CD1c-positive myeloid dendritic cell (primary cell): ENCODE measurements at regions not wholly inside any gene's neighbourhood (a gene's known extent, or its start where the extent isn't known, plus 50 kb on each side); places are given as distances from the start of the nearest gene placed in this dataset.

Experiments used
- DNase-seq: peaks from one replicate; pipeline ENCODE4 v3.0.0-alpha.2; 2016; ENCODE audit errors: extremely low spot score

DNA sequence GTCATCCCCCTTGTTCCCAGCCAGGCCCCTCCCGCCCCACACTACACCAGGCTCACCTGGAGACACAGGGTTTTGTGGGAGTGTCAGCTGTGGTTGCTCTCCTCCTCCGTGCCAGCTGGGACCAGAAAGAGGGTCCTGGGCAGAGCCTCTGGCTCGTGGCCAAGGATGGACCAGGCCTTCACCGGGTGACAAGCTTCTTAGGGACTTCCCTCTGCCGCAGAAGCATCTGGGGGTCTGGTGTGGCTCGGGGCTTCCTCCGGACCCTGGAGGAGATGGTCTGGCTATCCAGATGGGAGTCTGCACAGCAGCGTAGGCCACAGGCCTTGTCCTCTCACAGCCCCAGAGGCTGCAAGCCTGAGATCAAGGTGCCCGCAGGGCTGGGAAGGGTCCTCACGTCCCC is 63.8 kb upstream of the CFAP46 start:
- no peak for DNase-seq

DNA sequence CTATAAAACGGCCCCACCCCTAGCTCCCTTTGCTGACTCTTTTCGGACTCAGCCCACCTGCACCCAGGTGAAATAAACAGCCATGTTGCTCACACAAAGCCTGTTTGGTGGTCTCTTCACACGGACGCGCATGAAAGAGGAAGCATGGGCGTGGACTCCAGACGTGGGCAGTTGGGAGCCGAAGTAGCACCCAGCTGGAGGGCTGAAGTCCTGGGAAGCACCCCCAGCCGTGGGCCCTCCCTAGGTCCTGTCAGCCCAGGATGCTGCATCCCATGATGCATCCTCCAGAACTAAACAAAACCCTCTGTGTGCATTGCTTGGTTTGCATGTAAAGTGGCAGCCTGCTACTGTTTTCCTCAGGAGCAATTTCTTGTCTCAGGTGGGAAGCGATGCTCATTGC is 62.1 kb upstream of the CFAP46 start:
- no peak for DNase-seq

DNA sequence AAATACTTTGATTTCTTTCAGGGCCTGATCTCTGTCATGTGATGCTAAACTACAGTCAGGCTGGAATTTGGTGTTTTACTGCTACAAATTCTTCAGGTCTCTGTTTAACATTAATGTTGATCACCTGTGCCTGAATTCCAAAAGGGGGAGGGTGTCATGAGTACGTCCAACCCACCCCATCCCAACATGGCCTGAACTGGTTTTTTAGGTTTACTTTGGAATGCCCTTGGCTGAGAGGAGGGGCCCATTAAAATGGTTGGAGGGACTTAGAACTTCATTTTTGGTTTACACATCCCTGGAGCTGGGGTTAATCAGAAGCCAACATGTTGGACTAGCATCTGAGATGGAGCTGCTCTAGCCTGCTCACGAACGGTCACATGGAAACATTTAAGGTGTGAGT is 60.8 kb upstream of the CFAP46 start:
- DNase-seq: no peak

DNA sequence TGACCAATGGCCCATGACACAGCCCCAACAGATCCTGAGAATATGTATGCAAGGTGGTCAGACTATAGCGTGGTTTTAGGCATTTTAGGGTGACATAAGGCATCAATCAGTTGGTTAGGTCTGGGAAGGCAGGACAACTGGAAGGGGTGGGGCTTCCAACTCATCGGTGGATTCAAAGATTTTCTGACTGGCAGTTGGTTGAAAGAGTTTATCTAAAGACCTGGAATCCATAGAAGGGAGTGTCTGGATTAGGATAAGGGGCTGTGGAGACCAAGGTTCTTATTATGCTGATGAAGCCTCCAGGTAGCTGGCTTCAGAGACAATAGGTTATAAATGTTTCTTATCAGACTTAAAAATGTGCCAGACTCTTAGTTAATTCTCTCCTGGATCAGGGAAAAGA is 60.3 kb upstream of the CFAP46 start:
- DNase-seq: no peak

DNA sequence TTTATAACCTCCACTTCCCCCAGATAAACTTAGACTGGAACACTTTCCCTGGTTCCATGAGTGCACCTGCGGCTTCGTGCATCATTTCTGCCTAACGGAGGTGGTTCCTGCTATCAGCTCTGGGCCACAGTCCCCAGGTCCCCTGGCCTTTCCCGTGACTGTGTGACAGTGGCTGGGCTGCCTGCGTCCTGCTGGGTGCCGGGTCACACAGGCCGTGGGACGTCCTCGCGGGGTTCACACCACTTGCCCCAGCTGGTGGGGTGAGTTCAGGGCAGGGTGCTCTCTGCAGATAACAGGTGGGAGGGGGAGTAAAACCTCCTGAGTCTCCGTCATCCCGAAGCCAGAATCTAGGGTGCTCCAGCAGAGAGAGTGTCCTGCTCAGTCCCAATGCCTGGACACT is 58.7 kb upstream of the CFAP46 start:
- DNase-seq: no peak

DNA sequence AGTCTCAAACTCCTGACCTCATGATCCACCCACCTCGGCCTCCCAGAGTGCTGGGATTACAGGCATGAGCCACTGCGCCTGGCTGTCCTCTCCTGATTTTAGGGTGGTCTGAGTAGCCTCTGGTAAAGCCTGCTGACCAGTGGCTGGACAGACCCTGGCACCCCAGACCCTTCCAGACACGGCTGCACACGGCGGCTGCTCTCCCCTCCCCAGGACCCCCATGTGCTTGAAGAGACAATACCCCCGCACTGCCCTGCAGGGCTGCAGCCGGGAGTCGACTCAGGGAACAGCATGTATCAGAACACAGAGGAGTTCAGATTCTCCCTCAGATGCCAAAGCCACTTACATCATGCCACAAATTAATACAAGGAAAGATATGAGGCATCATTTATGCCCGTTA is 58.3 kb upstream of the CFAP46 start:
- no peak for DNase-seq

DNA sequence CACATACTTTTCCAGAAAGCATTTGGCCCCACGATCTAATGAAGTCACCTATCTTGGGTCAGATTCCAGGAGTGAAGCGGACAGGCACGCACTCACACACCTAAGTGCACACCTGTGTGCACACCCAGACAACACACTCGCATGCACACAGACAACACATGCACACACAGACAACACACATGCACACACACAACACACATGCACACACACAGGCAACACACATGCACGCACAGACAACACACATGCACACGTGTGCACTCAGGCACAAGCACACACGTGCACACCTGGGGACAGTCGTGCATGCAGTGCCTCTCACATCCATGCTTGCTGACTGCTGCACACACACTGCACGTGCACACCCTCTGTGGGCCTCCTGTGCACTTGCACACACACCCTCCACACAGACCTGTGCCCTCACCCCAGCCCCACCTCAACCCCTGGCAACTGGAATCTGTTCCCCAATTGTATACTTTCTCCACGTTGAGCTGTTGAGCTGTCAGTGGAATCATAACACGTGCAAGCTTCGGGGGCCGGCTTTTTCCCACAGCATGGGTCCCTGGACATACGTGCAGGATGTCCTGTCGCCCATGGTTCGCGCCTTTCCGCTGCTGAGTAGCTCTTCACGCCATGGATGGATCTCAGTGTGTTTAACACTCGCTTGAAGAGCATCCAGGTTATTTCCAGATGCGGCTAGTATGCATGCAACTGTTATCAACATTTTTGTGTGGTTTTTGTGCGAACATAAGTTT is 55.3 kb upstream of the CFAP46 start:
- DNase-seq: no peak

DNA sequence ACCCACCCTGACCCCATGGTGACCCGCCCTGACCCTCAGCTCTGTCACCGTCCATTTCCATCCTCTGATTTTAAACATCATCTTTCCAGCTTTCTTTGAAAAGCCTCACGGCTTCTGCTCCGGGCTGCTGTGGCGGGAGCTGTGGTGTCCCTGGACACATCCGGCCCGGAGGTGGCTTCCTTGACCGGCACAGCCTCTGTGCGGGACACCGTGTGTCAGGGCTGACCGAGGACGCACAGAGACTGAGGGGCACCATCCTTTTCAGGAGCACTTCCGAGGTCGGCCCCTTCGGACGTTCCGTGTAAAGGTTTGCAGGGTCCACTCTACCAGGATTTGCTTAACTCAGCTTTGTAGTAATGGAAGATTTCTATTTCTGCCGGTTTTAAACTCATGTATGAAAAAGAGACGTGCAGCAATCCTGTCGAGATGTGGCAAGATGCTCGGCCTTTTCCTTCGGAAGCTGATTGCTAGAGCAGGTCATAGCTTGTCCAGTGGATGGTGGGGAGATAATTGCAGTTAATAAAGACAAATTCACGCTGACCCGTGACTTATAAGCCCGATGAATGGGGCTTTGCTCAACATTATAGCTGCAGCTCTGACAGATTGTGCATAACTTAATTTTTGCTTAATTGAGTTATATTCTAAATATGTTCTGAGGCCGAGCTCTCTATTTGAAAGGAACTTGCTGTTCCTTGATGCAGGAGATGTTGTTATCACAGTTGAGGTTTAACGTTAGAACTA is 54.4 kb upstream of the CFAP46 start:
- DNase-seq: no peak

DNA sequence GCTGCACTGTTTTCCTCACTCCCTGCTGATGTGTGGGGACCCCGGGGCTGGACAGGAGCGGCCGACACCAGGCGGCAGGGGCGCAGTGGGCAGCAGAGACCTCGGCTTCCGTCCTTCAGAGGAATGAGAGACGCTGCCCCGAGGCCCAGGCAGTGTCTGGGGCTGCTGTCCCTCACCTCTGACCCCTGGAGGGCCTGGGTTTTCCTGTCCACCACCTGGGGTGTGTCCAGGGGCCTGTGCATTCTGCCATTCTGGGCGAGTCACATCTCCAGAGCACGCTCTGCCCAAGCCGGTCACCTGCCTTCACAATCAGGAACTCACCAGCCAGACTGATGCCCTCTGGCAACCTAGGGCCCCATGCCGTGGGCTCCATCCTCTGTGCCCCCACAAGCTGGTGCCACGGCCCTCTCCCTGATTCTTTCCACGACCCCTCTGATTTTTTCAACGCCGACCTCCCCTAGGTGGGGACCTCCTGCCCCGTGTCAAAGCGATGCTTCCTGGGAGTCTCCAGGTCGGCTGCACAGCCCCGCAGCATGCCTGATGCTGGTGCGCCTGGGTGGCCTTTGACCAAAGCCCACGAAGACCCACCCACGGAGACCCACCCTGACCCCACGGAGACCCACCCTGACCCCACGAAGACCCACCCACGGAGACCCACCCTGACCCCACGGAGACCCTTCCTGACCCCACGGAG is 53.7 kb upstream of the CFAP46 start:
- no peak for DNase-seq

DNA sequence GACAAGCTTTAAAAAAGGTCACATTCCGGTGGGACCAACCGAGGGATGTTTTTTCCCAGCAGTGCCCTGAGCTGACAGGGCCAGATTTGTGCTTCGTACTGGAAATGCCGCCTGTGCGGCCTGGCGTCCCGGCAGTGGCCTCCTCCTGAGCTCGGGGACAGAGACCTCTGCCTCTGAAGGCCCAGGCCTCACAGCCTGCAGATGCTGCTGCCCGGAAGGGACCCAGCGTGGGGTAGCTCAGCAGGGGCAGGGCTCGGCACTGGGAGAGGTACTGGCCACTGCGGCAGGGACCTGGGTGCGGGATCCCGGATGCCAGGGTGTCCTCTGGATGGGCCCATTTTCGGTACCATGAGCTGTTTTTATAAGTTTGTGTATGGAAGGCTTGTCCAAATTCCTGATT is 52.4 kb upstream of the CFAP46 start:
- DNase-seq: no peak

DNA sequence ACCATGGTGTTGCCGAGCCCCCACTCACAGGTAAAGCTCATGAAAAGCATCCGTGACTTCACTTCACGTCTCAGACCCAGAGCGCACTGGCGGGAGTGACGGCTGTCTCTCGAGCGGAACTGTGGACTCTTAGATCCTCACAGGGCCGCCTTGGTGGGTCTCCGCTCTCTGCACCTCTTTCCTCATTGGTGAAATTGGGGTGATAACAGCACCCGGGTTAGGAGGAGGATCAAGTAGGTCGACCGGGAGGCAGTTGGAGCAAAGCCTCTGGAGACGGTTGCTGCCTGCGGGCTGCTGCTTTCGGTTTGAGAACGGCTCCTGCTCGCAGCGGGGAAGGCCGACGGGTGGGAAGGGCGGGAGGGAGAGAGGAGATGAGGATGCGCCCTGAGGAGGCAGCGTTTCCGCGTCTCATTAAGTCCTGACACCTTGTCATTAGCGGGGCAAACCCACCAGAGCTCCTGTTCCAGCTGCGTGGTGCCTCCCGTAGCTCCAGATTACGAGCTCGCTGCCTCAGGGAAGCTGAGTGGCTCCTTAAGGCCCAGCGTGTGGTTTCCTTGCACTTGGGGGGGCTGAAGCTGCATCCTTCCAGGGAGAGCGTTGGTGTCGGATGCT is 51.9 kb upstream of the CFAP46 start:
- no peak for DNase-seq

DNA sequence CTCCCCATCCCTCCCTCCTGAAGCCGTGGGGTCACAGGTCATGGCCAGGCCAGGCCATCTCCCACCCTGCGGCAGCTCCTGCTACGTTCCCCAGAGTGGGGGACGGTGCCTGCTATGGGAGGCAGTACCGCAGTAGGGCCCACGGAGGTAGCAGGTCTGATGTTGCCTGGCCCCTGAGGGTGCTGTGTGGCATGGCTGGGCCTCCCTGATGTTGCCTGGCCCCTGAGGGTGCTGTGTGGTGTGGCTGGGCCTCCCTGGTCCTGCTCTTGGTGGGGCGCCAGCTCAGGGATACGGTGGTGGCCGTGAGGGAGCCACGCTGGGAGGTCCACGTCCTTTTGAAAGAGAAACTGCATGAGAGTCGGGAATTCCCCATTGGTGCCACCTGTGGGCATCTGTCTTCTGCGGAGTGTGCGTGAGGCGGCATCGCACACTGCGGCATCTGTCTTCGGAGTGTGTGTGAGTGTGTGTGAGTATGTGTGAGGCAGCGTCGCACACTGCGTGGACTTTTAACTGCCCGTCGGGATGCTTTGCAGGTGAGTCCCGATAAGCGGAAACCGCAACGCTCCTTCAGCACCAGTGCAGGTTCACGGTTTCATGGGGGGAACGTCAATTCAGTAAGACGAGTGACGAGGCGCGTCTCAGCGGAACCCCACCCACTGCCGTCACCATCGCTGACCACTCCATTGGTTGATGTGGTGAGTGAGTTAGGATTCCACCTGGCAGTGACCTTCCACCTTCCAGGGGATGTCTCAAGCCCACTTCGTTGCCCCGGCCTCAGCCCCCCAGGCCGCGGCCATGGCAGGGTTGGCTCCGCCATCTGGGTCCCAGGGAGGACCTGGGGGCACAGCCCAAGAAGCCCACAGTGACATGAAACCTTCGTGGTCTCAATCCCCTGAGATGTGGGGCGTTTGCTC is 51.2 kb upstream of the CFAP46 start:
- no peak for DNase-seq

DNA sequence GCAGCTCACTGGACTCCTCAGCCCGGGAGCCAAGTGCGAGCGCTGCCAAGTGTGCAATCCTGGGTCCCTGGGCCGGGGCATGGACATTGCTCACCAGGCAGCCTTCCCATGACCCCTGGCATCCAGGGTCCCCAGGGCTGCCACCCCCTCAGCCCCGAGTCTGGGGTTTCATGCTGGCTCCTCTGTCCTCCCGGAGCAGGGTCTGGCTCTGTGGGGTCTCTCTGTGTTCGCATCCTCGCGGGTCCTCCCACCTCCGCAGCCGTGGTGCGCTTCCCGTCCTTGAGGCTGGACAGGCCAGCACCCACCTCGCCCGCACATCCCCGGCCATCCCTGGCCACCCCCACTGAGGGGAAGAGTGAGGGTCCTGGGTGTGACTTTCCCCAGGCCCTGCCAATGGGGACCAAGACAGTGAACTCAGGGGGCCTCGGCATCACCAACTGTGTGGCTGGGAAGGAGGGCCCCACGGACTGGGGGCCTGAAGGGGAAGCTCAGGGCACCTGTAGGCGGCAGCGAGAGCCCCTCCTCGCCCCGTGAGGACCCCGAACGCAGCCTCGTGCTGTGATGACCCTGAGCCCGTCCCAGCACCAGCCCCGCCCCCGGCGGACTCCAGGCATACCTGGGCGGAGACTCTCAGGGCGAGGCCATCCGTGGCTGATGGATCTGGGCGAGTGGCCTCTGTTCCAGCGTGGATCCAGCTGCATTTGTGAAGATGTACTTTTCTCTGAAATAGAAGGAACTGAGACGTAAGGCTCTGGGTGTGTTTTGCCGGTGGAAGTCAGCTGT is 50.3 kb upstream of the CFAP46 start:
- no peak for DNase-seq
